K562 (cell line): ENCODE measurements at regions not wholly inside any gene's neighbourhood (a gene's known extent, or its start where the extent isn't known, plus 50 kb on each side); places are given as distances from the start of the nearest gene placed in this dataset.

ENCODE experiments used
- ATAC-seq: fragments of 200-7000 bp; cut with Tn5 transposase; 3 replicates; pipeline ENCODE4 v1.9.1; 2020; ENCODE audit warnings: moderate library complexity
- BruUV-seq: library from RNA; stranded (reverse); fragments of 400-500 nt; replicated peaks from 2 replicates; lab custom pipeline; 2021; lab: Mats Ljungman, UMichigan
- CTCF ChIA-PET: fragments of 300-600 bp; formaldehyde crosslinking; extraction: SDS; loops from one replicate; lab custom pipeline; 2021; ENCODE audit warnings: low intra/inter-chr PET ratio; lab: Yijun Ruan, JAX
- POLR2A ChIA-PET: fragments of 300-600, 350-650 bp; sonication (Branson Sonifier 250); formaldehyde crosslinking; extraction: SDS; loops from one replicate; lab custom pipeline; 2021; ENCODE audit warnings: antibody characterized with exemption, inconsistent platforms; lab: Yijun Ruan, JAX
- DNase-seq, 4 experiments: peaks; one replicate each; pipeline versions ENCODE4 v3.0.0 to v3.0.0-alpha.2; 2011 to 2018; ENCODE audit warnings: low spot score in 3 of 4, mixed read lengths in 3 of 4; ENCODE audit errors: extremely low read depth in 1 of 4
- FAIRE-seq: peaks from 2 replicates; lab custom pipeline; 2011; peaks lifted over from hg19 to GRCh38; lab: Jason Lieb, UNC
- H2AFZ ChIP-seq: 2 replicates; pipeline ENCODE4 v1.6.0; 2011; ENCODE audit warnings: low read depth, low read length, control low read depth, inconsistent platforms
- H3K27ac ChIP-seq: fragments of 200-600 bp; 3 replicates; pipeline ENCODE4 v1.8.0; 2011; ENCODE audit warnings: low read depth, mild to moderate bottlenecking, control low read depth, inconsistent platforms, low read length, moderate library complexity, mixed read lengths; ENCODE audit errors: extremely low read depth
- H3K27me3 ChIP-seq, 2 experiments: fragments of 300-600 bp in 1 of 2; 2 replicates in 1 of 2; 3 replicates in 1 of 2; pipeline versions ENCODE4 v1.6.0 to v1.8.0; 2011; ENCODE audit warnings: inconsistent platforms in 2 of 2, low read length in 2 of 2, mild to moderate bottlenecking in 1 of 2, mixed read lengths in 1 of 2, moderate library complexity in 1 of 2; ENCODE audit not compliant: control insufficient read depth in 2 of 2, insufficient read depth in 2 of 2
- H3K36me3 ChIP-seq: fragments of 300-600 bp; 3 replicates; pipeline ENCODE4 v1.8.0; 2011; ENCODE audit warnings: mild to moderate bottlenecking, low read length, inconsistent platforms; ENCODE audit not compliant: control insufficient read depth, insufficient read depth
- H3K4me1 ChIP-seq, 2 experiments: fragments of 200-600 bp in 1 of 2; replicated peaks in 1 of 2; 2 replicates in 1 of 2; 3 replicates in 1 of 2; pipeline versions ENCODE4 v1.5.1 to v1.8.0; 2011; ENCODE audit warnings: inconsistent platforms in 2 of 2, low read length in 2 of 2, mild to moderate bottlenecking in 1 of 2, mixed read lengths in 1 of 2, moderate library complexity in 1 of 2; ENCODE audit not compliant: control insufficient read depth in 2 of 2, insufficient read depth in 2 of 2
- H3K4me2 ChIP-seq: 2 replicates; pipeline ENCODE4 v1.6.1; 2011; ENCODE audit warnings: low read length, control low read depth, inconsistent platforms, mixed read lengths; ENCODE audit not compliant: insufficient read depth
- H3K4me3 ChIP-seq: fragments of 200-600 bp; sonication (generic), shearing (Covaris generic); 2 replicates; pipeline ENCODE4 v1.5.1; 2016; ENCODE audit warnings: control low read depth, inconsistent platforms
- H3K79me2 ChIP-seq: fragments of 200-600 bp; 3 replicates; pipeline ENCODE4 v1.8.0; 2011; ENCODE audit warnings: low read length, inconsistent platforms; ENCODE audit not compliant: control insufficient read depth, insufficient read depth
- H3K9ac ChIP-seq, 2 experiments: 2 replicates each; pipeline versions ENCODE4 v1.6.0 to v1.6.1; 2011; ENCODE audit warnings: low read depth in 2 of 2, low read length in 2 of 2, control low read depth in 1 of 2, inconsistent platforms in 1 of 2, mild to moderate bottlenecking in 1 of 2, mixed read lengths in 1 of 2; ENCODE audit not compliant: insufficient read depth in 1 of 2
- H3K9me1 ChIP-seq: one replicate; pipeline ENCODE4 v1.6.0; 2011; ENCODE audit warnings: inconsistent platforms, mild to moderate bottlenecking, low read length, moderate library complexity; ENCODE audit not compliant: control insufficient read depth, insufficient read depth
- H3K9me3 ChIP-seq: replicated peaks from 2 replicates; pipeline ENCODE4 v1.5.1; 2011; ENCODE audit warnings: low read depth, low read length, inconsistent platforms; ENCODE audit not compliant: control insufficient read depth, insufficient read depth
- H4K20me1 ChIP-seq: replicated peaks from 2 replicates; pipeline ENCODE4 v1.6.1; 2011; ENCODE audit warnings: low read length, inconsistent platforms, mixed read lengths; ENCODE audit not compliant: control insufficient read depth, insufficient read depth
- MBD2 ChIP-seq: sonication (generic); IDR thresholded peaks from 2 replicates; pipeline ENCODE4 v1.6.1; 2016; ENCODE audit warnings: low read depth, borderline replicate concordance
- RFX1 ChIP-seq: fragments of 450-650 bp; IDR thresholded peaks from 2 replicates; pipeline ENCODE4 v1.6.1; 2016; ENCODE audit warnings: mild to moderate bottlenecking, moderate library complexity
- SPI1 ChIP-seq: IDR thresholded peaks from 2 replicates; pipeline ENCODE4 v1.6.1; 2011; ENCODE audit warnings: low read depth, low read length, control low read depth, borderline replicate concordance
- TCF15 ChIP-seq: fragments of 250-450 bp; sonication (Bioruptor Pico); IDR thresholded peaks from 2 replicates; pipeline ENCODE4 v1.8.0; 2022; ENCODE audit warnings: moderate library complexity, mild to moderate bottlenecking, inconsistent platforms
- UBTF ChIP-seq, 2 experiments: IDR thresholded peaks; 2 replicates each; pipeline ENCODE4 v1.6.1; 2012; ENCODE audit warnings: improper control_type of control experiment in 2 of 2, low read depth in 2 of 2, low read length in 2 of 2, borderline replicate concordance in 1 of 2
- WGBS: fragments of 100-300 bp; shearing (Covaris generic); methylation state at CpG from one replicate; pipeline ENCODE4 v1.1.6; 2016; ENCODE audit warnings: low coverage, mixed read lengths; ENCODE audit not compliant: insufficient coverage; ENCODE audit errors: missing lambda C conversion rate; 5-methylcytosine and 5-hydroxymethylcytosine counted together
- in situ Hi-C: fragments of 300-500 bp; cut with MboI; formaldehyde crosslinking; loops from 4 replicates; pipeline ENCODE4 v1.15.0; 2018; ENCODE audit warnings: inconsistent platforms, mixed read lengths
- intact Hi-C: fragments of 100-400 bp; cut with micrococcal nuclease; formaldehyde crosslinking; loops from 2 replicates; pipeline ENCODE4 v1.14.2; 2022

- TF ChIP-seq UBTF (IDR thresholded peaks at IDR 0.05; ENCODE audit: borderline replicate concordance in 1 of 2, low read depth in 2 of 2, low read length in 2 of 2), result no peak
Measured at GRCh38 chr11:45024846-45025588, 74.3 kb upstream of the TP53I11 start (continued).

- no TSS peak for BruUV-seq
Measured at GRCh38 chr11:45025716-45026492, 75.2 kb upstream of the TP53I11 start.

More at GRCh38 chr11:45025716-45026492, 75.2 kb upstream of the TP53I11 start:
- H3K4me3 ChIP-seq, result no peak overlapping the region
- intact Hi-C loops, result no loop called here
- H3K9me3 ChIP-seq, result no peaks in the 10 kb centered on the region; the same call in 1 of the 2 replicates
- H2AFZ ChIP-seq, result no peak overlapping the region
- no peaks in the 10 kb centered on the region for H3K36me3 ChIP-seq
- H3K9ac ChIP-seq, result no peak overlapping the region; a peak in 1 of 4 replicates
- no peaks in the 10 kb centered on the region for H3K79me2 ChIP-seq
- in situ Hi-C loops, result no loop called here
- no peaks in the 10 kb centered on the region for H3K4me1 ChIP-seq
- ATAC-seq (peak; percentile 28; the same call in 2 of the 3 replicates), FAIRE-seq (no peak), DNase-seq (no peak)
- H3K27me3 ChIP-seq, result peaks cover 0 to 18% of the 10 kb centered on the region in 2 experiments; a peak in 2 of 5 replicates
- POLR2A ChIA-PET, result interaction anchor here (0.8 to 1.1 kb wide), 2 partner anchors 7 to 23 kb away, joined by 3 read pairs; no protein-coding TSS in a partner anchor
- no peaks in the 10 kb centered on the region; the same call in 1 of the 2 replicates for H4K20me1 ChIP-seq
- peak; percentile 40; the same call in 1 of the 2 replicates for TF ChIP-seq RFX1
- no peak for TF ChIP-seq TCF15
- peak; percentile 46; the same call in 1 of the 2 replicates for TF ChIP-seq SPI1
- TF ChIP-seq MBD2, result no peak
- no peak overlapping the region for H3K27ac ChIP-seq
- no peaks in the 10 kb centered on the region for H3K9me1 ChIP-seq
- H3K4me2 ChIP-seq, result no peak overlapping the region
- CTCF ChIA-PET, result no interaction called here
- 0% methylated on average over 9 of the region's 12 CpGs for WGBS
